HG03175 (cell line): ENCODE measurements at regions not wholly inside any gene's neighbourhood (a gene's known extent, or its start where the extent isn't known, plus 50 kb on each side); places are given as distances from the start of the nearest gene placed in this dataset.

Experiments
- ATAC-seq: cut with Tn5 transposase; IDR thresholded peaks from one replicate; pipeline ENCODE4 v1.9.1; 2021; ENCODE audit warnings: mild to moderate bottlenecking, moderate library complexity; ENCODE audit not compliant: unreplicated experiment

- no peak for ATAC-seq
Measured at GRCh38 chr5:143761663-143762062, 50.3 kb upstream of the HMHB1 start.

GRCh38 chr5:143760755-143761154 lies 51.2 kb upstream of the HMHB1 start:
- no peak for ATAC-seq

- ATAC-seq, result peak; percentile 48
Measured at GRCh38 chr5:143760131-143760505, 51.8 kb upstream of the HMHB1 start.

GRCh38 chr5:143759396-143760130 lies 52.4 kb upstream of the HMHB1 start:
- peak; percentile 6 for ATAC-seq

GRCh38 chr5:143758750-143759149 lies 53.2 kb upstream of the HMHB1 start:
- peak; percentile 68 for ATAC-seq

- no peak for ATAC-seq
Measured at GRCh38 chr5:143758015-143758414, 53.9 kb upstream of the HMHB1 start.

- no peak for ATAC-seq
Measured at GRCh38 chr5:143757116-143757515, 54.8 kb upstream of the HMHB1 start.

GRCh38 chr5:143755966-143756365 lies 56.0 kb upstream of the HMHB1 start:
- no peak for ATAC-seq

- no peak for ATAC-seq
Measured at GRCh38 chr5:143752165-143752850, 59.7 kb upstream of the HMHB1 start.

- no peak for ATAC-seq
Measured at GRCh38 chr5:143751342-143751741, 60.6 kb upstream of the HMHB1 start.

- ATAC-seq, result no peak
Measured at GRCh38 chr5:143749581-143750205, 62.3 kb upstream of the HMHB1 start.

GRCh38 chr5:143748516-143748915 lies 63.4 kb upstream of the HMHB1 start:
- no peak for ATAC-seq

GRCh38 chr5:143742951-143743350 lies 69.0 kb upstream of the HMHB1 start:
- ATAC-seq, result no peak

- no peak for ATAC-seq
Measured at GRCh38 chr5:143741421-143741820, 70.5 kb upstream of the HMHB1 start.

- ATAC-seq, result no peak
Measured at GRCh38 chr5:143740956-143741355, 71.0 kb upstream of the HMHB1 start.

GRCh38 chr5:143739746-143740145 lies 72.2 kb upstream of the HMHB1 start:
- ATAC-seq, result no peak

- no peak for ATAC-seq
Measured at GRCh38 chr5:143738417-143739401, 73.3 kb upstream of the HMHB1 start.

- no peak for ATAC-seq
Measured at GRCh38 chr5:143737062-143737461, 74.9 kb upstream of the HMHB1 start.

- ATAC-seq, result no peak
Measured at GRCh38 chr5:143734456-143734780, 77.5 kb upstream of the HMHB1 start.

GRCh38 chr5:143733665-143734455 lies 78.1 kb upstream of the HMHB1 start:
- ATAC-seq, result no peak
